GM12891 (cell line): ENCODE measurements at regions not wholly inside any gene's neighbourhood (a gene's known extent, or its start where the extent isn't known, plus 50 kb on each side); places are given as distances from the start of the nearest gene placed in this dataset.

Experiments used
- POLR2A ChIP-seq: IDR thresholded peaks from 2 replicates; pipeline ENCODE4 v1.6.1; 2011; ENCODE audit warnings: low read depth, low read length, control low read depth
- POLR2AphosphoS5 ChIP-seq: IDR thresholded peaks from 2 replicates; pipeline ENCODE4 v1.6.1; 2011; ENCODE audit warnings: low read depth, low read length, control low read depth

- TF ChIP-seq POLR2A (no peak), POLR2AphosphoS5 (no peak)
Observed at GRCh38 chr12:115864396-115864795, 413.1 kb downstream of the MED13L start.
